ENCODE measurements at regions not wholly inside any gene's neighbourhood (a gene's known extent, or its start where the extent isn't known, plus 50 kb on each side); places are given as distances from the start of the nearest gene placed in this dataset.

DNA sequence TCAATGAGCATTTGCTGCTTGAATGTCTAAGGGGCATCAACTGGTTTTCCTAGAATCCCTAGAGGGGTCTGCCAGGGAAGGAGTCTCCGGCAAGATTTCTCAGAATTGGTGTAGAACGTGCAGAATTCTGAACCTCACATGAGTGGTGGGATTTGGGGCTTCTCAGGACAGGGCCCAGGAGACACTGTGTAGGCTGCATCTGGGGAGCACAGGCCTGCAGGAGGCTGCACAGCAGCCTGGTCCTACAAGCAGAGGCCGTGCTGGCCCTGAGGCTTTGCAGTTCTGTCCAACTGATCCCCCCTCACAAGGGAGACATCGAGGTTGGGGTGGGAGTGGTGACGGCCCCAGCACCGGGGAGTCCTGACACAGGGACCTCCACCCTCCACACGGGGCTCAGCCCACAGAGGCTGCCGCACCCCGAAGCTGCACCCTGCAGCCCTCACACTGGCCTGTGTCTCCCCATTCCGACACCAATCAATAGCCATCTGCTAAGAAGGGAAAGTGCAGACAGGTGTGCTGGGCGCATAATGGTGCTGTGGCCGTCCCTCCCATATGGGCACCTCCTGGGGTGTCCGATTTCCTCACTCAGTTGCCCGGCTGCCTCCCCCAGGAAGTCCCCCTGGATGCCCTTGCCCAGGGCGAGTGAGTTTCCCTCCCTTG, 688.1 kb downstream of the BRD1 start:
- DNase-seq (ENCODE audit: low spot score), result no peak

DNA sequence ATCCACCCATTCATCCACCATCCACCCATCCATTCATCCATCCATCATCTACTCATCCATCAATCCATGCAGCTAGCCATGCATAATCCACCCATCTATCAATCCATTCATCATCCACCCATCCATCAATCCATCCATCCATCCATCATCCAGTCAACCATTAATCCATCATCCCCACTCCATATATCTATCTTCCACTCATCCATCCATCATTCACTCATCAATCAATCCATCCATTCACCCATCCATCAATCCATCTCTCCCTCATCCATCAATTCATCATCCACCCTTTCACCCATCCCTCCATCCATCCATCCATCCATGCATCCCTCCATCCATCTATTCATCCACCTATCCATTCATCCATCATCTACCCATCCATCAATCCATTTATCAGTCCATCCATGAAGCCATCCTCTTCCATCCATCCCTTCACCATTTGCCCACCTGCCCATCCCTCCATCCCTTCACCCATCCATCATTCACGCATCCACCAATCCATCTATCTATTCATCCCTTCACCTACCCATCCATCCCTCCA, 689.4 kb downstream of the BRD1 start:
- DNase-seq (ENCODE audit: low spot score), result no peak

DNA sequence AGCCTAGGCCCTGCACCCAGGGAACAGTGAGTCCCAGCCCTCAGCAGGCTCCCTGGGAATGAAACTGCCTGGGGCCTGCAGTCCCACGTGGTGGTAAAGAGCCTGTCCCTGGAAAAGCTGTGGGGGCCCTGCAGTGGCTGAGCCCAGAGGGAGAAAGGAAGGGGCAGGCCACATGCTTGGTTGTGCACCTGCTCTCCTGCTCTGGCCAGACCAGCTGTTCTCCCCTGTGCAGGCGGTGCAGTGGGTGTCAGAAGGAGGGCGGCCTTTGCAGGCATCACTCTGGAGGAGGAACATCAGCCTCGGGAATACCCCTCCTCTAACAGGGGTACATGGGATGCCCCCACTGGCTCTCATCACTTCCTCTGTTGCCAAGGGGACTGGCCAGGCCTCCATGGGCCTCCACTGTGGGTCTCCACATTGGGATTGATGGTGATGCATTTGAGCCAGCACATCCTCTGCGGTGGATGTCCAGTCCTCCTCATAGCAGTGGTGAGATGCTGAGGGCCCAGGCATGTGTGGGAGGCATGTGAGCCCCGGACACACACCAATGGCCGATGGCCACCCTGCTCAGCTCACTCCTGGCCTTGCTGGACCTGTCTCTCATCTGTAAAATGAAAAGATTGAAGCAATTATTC, 690.4 kb downstream of the BRD1 start:
- DNase-seq (ENCODE audit: low spot score), result no peak

DNA sequence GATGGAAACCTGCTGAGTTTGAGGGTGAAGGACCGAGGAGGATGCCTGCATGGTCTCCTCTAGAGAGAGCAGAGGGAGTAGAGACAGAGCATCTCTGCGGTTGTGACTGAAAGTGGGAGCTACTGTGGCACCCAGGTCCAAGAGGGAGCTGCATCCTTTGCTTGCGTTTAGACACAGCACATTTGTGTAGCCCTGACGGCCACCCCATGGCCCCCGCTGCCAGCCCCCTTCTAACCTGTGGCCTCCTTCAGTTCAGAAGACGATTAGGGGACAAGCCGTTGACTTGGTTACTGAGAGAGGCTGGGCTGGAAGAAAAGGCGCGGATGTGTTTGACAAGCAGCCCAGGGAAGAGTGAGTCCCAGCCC, 690.9 kb downstream of the BRD1 start:
- no peak for DNase-seq (ENCODE audit: low spot score)

DNA sequence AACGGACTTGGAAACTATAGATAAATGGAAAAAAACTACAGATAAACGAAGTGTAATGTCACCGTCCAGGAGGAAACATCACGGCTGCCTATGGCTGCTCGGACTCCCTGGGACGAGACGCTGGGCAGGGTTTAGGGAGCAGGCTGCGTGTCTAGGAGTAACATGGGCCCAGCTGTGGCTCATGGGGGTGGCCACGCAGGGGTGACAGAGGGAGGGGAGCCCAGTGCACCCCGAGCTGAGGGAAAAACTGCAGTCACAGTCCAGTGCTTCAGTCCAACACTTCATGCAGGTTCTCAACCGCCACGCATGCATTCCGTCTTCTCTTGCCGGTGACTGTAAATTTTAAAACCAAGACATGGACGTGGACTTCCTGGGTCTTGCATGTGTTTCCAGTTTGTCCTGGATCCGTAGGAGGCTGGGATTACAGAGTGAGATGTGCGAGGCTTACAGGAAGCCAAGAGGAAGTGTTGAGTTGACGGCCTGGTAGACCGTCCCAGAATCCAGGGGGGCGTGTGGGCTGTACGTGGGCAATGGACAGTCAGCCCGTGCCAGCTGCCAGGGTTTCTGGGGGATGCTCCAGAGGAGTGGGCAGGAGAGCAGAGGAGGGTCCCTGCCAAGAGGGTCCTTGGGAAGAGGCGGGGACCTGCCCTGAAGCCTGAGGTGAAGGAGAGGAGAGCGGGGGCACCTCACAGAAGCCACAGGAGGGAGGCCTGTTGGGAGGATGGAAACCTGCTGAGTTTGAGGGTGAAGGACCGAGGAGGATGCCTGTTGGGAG, 691.4 kb downstream of the BRD1 start:
- no peak for DNase-seq (ENCODE audit: low spot score)

DNA sequence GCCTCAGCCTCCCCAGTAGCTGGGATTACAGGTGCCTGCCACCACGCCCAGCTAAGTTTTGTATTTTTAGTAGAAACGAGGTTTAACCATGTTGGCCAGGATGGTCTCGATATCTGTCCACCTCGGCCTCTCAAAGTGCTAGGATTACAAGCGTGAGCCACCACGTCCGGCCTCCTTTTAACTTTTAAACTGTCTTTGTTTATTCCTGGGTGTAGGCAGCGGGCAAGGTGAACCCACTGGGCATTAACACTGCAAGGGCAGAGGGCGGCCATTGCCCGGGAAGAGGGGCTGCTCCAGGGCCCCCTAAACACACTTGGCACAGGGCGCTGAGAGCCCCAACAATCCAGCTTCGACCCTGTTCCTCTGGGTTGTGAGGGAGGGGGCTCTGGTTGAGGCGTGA, 693.6 kb downstream of the BRD1 start:
- DNase-seq (ENCODE audit: low spot score), result no peak

DNA sequence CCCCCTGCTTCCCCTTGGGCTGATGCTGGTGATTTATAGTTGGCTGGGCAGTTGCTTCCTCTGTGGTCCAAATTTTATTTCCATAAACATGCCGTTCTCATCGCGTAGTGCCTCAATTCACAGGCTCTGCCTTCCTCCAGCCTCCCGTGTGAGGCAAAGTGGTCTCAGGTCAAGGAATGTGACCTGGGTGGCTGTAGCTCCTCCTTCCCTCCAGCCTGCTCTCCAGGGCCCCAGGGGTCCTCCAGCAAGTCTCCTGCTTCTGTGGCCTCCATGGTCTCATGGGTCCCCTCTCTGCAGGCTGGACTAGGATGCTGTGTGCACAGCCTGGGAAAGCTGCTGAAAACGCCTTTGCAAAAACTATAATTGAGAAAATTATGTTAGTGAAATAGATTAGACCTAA, 694.1 kb downstream of the BRD1 start:
- DNase-seq (ENCODE audit: low spot score), result no peak

DNA sequence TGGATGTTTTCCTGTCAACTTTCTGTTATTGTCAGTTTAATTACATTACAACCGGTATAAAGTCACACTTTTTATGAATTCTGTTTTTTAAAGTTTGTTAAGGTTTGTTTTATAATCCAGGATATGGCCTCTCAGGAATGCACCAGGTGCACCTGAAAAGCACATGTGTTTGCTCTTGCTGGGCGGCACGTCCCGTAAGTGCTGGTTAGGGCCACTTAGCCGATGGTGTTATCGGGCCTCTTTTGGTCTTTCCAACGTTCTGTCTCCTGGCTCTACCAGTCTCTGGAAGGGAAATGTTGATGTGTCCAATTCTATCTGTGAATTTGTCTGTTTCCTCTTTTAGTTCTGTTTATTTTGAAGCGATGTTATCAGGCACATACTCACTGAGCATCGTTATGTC, 695.7 kb downstream of the BRD1 start:
- DNase-seq (ENCODE audit: low spot score), result no peak

DNA sequence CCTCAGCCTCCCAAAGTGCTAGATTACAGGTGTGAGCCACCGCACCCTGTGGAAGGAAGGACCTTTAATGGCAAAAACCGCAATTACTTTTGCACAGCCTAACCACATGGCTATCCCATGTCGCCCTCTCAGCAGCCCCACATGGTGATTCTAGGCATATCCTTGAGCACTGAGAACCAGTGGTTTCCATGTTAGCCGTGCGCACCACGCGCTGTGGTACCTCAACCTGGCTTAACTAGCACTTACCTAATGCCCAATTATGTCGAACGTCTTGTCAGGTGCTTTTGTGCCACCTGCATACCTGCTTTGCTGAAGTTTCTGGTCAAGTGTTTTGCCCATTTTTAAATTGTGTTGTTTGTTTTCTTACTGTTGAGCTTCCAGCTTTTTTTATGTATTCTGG, 697.9 kb downstream of the BRD1 start:
- DNase-seq (ENCODE audit: low spot score), result no peak

DNA sequence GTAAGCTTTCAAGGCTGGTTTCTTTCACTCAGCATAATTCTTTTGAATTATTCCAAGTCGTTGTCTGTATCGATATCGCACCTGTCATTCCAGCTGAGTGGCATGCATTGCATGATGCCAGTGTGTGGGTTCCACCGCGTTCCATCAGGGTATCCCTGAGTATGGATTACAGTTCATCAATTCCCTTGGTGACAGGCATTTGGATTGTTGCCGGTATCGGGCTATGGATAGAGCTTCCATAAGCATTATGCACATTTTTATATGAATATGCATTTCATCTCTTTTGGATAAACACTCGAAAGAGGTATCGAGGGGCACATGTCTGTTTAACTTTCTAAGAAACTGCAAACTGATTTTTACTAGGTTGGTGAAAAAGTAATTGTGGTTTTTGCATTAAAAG, 698.8 kb downstream of the BRD1 start:
- no peak for DNase-seq (ENCODE audit: low spot score)

DNA sequence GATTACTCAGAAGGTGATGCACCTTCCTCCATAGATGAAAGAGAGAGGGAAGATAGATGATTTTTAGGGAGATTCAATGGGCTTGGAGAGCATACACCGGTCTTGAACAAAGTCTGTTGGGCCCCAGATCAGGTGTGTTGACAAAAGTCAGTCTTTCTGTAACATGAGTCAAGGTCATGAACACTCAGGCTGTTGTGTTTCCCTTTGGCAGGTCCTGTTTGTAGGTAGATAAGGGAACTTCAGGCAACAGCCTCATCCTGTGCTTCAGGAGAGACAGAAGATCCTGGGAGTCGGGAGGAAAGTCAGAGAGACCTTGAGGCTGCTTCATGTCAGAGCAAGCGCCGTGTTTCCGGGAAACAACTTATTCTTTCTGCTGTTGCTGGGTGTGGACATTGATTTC, 703.1 kb downstream of the BRD1 start:
- no peak for DNase-seq (ENCODE audit: low spot score)

DNA sequence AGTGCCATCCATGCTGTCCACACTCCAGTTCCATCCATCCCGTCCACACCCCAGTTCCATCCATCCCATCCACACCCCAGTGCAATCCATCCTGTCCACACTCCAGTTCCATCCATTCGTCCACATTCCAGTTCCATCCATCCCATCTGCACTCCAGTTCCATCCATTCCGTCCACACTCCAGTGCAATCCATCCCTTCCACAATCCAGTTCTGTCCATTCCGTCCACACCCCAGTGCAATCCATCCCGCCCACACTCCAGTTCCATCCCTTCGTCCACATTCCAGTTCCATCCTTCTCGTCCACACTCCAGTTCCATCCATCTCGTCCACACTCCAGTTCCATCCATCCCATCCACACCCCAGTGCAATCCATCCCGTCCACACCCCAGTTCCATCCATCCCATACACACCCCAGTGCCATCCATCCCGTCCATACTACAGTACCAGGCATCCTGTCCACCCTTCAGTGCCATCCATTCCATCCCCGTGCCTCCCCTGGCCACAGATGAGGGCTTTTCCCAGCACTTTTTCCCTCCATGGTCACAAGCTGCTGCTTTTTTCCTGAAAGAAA, 704.0 kb downstream of the BRD1 start:
- no peak for DNase-seq (ENCODE audit: low spot score)

DNA sequence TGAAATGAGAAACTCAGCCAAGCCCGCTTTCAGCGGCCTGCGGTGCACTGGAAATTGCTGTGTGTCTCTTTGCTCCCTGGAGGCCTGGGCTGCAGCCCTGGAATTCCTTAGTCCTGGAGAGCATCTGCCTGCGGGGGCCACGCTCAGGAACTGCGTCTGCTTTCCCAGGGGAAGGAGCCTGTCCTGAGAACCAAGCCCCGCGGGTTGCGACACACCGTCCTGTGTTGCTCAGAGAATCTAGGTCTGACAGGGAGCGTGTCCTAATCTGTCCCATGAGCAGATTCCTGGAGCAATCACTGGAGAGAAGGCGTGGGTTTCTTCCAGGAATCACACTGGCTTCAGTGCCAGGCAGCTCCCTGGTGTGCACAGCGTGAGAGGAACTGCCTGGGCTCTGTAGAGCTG, 708.1 kb downstream of the BRD1 start:
- DNase-seq (ENCODE audit: low spot score), result no peak

DNA sequence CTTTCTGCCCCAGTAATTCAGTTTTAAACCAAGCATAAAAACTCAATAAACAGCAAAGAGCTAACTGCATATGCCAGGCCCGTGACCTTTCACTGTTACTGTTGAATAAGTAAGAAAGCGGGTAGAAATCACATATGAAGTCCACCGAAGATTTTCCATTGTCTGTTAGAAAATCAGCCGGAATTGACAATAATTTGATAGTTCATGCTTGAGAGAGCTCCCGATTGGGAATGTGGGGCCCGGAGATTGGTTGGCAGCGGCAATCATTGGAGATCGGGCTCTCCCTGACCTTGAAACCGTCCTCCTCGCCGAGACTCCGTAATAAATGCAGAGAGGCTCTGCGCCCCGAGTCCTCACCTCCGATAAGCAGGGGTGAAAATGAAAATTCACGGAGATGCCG, 709.6 kb downstream of the BRD1 start:
- DNase-seq (ENCODE audit: low spot score), result no peak

DNA sequence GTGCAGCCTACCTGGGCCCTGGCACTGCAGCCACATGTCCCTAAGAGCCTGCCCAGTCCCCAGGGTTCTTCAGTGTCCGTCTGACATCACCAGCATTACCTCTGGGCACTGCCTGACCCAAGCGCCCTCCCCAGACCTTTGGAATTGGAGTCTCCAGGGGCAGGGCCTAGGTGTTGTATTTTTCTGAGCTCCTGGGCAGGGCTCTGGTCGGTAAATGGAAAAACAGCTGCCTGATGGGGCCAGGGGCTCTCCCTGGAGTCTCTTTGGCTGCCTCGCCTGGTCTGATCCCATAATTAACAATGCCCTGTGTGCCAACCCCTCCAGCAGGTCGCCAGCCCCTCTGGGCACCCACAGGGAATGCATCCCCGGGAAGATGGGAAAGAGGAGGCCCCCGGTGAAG, 710.2 kb downstream of the BRD1 start:
- no peak for DNase-seq (ENCODE audit: low spot score)

DNA sequence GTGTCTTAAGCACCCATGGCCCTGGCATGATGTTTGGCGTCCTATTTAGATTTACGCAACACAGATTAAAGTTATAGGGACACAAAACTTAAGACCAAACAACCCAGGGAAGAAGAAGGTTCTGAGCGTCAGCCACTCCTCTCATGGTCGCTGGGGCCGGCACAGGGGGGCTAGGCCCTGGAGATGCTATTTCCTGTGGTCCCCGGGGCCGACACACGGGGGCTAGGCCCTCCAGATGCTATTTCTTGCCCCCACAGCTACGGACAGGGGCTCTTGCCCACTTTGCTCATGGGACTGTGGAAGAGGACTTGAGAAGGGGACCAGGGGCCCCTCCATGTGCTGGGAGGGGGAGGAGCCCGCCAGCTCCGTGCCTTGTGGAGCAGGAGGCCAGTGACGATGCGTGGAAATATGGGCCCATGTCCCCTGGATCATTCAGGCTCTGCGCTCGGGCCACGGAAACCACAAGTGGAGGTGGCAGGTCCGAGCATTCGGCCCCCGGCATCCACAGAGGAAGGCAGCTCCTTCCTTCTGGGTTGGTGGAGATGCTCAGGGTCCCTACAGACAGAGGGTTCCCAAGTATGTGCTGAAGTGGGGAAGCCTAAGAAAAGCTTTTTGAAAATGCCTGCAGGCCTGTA, 711.1 kb downstream of the BRD1 start:
- DNase-seq (ENCODE audit: low spot score), result no peak

DNA sequence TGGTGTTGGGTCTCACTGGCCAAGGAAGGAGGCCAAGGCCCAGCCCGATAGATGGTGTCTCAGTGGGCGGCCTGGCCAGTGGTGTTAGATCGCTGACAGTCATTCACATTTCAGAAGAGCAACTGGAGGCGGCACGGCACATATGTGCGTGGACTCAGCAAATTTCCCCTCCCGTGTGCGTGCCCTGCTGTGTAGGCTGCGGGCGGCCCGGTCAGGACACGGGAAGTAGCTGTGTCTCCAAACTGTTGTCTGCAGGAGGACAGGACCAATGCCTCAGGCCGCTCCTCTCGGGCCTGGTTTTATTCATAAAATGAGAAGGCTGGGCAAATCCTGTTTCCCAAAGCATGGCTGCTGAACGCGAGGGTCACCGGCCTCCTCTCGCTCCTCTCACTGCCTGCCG, 711.7 kb downstream of the BRD1 start:
- no peak for DNase-seq (ENCODE audit: low spot score)

DNA sequence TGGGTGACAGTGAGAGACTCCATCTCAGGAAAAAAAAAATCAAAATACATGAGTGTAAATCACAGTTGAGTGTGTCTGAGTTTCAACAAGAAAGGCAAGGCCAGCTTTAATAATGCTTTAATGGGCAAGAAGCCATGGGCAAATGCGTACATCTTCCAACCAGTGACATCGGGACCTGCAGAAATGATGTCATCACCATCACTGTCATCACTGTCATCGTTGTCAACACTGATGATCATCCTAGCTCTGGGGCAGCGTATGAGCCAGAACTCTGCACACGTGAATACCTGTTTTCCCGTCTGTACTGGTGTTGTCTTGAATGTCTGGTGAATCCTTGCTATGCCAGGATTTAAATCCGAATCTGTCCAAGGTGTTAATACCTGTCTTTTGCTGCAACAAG, 712.5 kb downstream of the BRD1 start:
- DNase-seq (ENCODE audit: low spot score), result no peak

DNA sequence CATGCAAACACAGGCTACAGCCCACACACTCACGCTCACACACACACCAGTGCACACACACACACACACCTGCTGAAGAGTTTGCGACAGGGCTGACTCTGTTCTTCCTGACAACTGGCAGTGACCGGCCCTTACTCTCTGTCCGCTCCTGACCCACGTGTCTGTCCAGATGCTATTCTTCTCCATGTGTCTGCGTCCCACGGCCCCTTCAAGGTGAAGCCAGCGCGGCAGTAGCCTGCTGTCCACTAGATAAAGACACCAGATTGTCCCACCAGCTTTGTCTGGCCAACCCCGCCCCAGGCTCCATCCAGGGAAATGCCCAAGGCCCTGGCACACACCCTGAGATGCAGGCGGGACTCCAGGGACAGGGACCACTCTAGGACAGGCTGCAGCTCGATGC, 713.9 kb downstream of the BRD1 start:
- no peak for DNase-seq (ENCODE audit: low spot score)

DNA sequence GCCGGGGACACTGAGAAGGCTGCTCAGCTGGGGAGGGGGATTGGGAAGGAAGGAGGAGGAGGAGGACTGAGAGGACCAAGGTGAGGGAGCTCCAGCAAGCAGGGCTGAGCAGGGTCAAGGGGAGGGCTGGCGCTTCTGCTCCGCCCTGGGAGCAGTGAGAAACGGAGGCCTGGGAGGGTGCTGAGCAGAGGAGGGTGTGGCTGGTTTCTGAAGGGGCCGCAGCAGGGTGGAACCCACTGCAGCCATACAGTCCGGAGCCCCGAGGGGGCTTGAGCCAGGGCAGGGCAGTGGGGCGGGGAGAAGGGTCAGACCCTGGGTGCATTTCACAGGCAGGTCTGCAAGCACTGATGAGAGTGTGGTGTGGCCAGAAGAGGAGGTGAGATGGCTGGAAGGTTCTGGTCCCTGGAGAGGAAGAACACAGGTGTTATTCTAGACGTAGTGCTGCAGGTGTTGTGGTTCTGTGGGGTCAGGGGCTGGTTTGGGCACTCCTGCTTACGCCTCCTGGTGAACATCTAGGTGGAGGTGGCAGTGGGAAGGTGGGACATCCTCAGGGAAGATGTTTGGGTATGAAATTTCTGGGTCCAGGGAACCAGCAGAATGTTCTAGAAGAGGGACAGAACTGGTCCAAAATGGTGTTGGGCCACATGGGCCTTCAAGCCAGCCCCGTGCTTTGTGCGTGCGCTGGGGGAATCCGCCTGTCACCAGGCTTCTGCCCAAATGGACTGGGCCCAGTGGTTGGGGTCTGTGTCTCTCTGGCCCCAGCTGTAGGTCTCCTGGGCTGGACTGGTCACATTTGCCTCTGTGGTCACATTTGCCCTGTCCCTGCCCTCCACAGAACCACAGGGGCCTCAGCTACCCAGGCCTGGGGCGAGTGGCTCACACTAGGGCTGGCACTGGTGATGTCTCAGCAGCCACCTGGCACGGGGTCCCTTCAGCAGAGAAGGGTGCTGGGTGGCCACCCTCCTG, 714.7 kb downstream of the BRD1 start:
- DNase-seq (ENCODE audit: low spot score), result no peak

DNA sequence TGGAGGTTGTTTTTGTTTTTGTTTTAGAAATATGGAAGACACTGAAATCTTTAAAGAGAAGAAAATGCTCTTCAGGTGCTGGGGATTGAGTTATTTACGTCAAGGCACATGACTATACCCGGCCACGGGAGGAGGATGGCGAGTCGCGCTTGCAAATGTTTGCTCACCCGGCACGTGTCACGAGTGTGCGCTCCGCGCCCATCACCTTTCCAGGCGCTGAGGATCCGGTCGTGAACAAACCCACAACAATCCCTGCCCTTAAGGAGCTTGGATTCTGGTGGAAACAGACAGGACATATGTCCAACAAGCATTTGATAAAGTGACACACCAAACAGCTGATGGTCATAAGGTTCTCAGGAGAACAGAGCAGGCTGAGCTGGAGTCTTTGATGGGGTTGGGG, 715.5 kb downstream of the BRD1 start:
- no peak for DNase-seq (ENCODE audit: low spot score)

Data from SW480 (cell line).